ENCODE measurements at regions not wholly inside any gene's neighbourhood (a gene's known extent, or its start where the extent isn't known, plus 50 kb on each side); places are given as distances from the start of the nearest gene placed in this dataset.

DNA sequence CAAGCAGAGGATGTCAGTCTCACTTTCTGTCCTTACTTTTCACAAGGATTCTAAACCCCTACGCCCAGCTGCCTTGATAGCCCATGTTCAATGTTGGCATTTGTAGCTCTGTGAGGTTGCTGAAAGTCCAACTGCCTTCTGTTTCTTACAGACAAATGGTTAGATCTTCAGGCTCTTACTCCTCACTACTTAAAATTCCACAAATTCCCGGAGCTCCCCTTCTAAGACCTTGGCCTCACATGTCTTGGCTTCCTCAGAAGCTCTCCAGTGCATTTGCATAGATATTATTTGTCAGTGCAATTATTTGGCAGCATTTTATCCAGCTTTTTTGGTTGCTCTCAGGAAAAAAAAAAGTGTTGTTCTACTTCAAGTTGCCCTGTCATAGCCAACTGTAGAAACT lies 453.7 kb upstream of the CELF4 start:
- Histone ChIP-seq H3K27ac (ENCODE audit: low read length) (no peak overlapping the region), H3K4me1 (ENCODE audit: control insufficient read depth in 1 of 2, extremely low read depth in 1 of 2, insufficient read depth in 2 of 2, low read length in 2 of 2) (no peaks in the 10 kb centered on the region), H3K27me3 (replicated peaks in 1 of 2; ENCODE audit: control insufficient read depth in 2 of 2, extremely low read depth in 1 of 2, insufficient read depth in 2 of 2, low read length in 1 of 2) (no peaks in the 10 kb centered on the region), H3K36me3 (ENCODE audit: control insufficient read depth in 2 of 2, extremely low read depth in 1 of 2, insufficient read depth in 1 of 2, low read length in 1 of 2) (no peaks in the 10 kb centered on the region), H3K9me3 (no peaks in the 10 kb centered on the region), H3K4me3 (ENCODE audit: control insufficient read depth in 1 of 2, extremely low read depth in 1 of 2, low read length in 1 of 2) (no peak overlapping the region)
- ChIA-PET CTCF (no interaction called here), POLR2A (no interaction called here)
- no peak for DNase-seq
- no peak for ATAC-seq (replicated peaks in 1 of 4)
- no peaks in the 10 kb centered on the region for H3K27me3 Mint-ChIP-seq
- no peaks in the 10 kb centered on the region for H3K4me1 Mint-ChIP-seq
- H3K4me3 Mint-ChIP-seq, result no peak overlapping the region
- no peaks in the 10 kb centered on the region for H3K36me3 Mint-ChIP-seq
- no CpG with 5 or more reads among the region's 2 CpGs for WGBS (ENCODE audit: insufficient coverage)
- H3K27ac Mint-ChIP-seq, result no peak overlapping the region
- peaks cover 12 to 16% (median 14%) of the 10 kb centered on the region in 3 donors for H3K9me3 Mint-ChIP-seq

DNA sequence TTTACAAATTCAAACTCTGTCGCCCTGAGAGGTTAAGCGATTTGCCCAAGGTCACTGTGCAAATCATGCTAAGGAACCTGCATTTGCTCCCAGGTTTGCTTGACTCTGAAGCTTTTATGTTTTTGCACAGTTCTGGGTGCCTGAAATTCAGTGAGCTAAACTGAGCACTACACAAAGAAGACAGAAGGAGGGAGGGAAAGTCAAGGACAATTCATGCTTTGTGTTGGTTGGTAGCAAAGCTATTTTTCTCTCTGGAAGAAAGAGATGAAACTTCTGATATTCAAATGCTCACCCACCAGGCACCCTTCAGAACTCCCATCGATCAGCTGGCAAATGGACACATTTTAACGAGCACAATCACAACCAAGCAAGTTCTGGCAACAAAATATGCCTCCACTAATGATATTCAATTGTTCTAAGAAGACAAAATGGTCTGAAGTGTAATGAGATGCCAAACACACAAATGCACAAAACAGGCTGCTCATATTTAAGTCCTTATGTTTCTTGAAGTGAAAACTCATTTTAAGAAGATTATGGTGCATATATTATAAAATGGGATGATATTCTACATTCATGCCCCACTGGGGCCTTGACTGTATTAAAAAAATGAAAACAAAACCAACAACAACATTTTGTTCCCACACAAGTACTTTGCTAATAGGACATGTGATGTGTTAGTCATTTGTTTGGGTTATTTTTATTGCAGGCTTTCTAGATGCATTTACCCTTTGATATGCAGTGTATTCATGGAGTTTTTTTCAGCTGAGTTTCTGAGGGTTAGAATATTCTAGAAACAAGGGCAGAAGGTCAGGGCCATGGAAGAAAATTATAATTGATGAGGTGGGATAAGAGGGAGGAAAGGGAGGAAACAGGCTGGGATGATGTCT lies 445.6 kb upstream of the CELF4 start:
- H3K4me3 ChIP-seq (ENCODE audit: control insufficient read depth in 1 of 2, extremely low read depth in 1 of 2, low read length in 1 of 2), result no peak overlapping the region
- 72% methylated on average over 4 of the region's 4 CpGs for WGBS (ENCODE audit: insufficient coverage)

GRCh38 chr18:38010037-38010436 lies 444.4 kb upstream of the CELF4 start:
- POLR2A ChIA-PET, result no interaction called here
- Histone ChIP-seq H3K27me3 (replicated peaks in 1 of 2; ENCODE audit: control insufficient read depth in 2 of 2, extremely low read depth in 1 of 2, insufficient read depth in 2 of 2, low read length in 1 of 2) (no peaks in the 10 kb centered on the region), H3K9me3 (no peaks in the 10 kb centered on the region), H3K4me3 (ENCODE audit: control insufficient read depth in 1 of 2, extremely low read depth in 1 of 2, low read length in 1 of 2) (no peak overlapping the region), H3K36me3 (ENCODE audit: control insufficient read depth in 2 of 2, extremely low read depth in 1 of 2, insufficient read depth in 1 of 2, low read length in 1 of 2) (no peaks in the 10 kb centered on the region), H3K27ac (ENCODE audit: low read length) (no peak overlapping the region), H3K4me1 (ENCODE audit: control insufficient read depth in 1 of 2, extremely low read depth in 1 of 2, insufficient read depth in 2 of 2, low read length in 2 of 2) (no peaks in the 10 kb centered on the region)
- DNase-seq, result no peak
- Mint-ChIP-seq H3K36me3 (no peaks in the 10 kb centered on the region), H3K27ac (no peak overlapping the region), H3K4me3 (no peak overlapping the region), H3K4me1 (no peaks in the 10 kb centered on the region), H3K9me3 (peaks cover 3 to 12% (median 3%) of the 10 kb centered on the region in 3 donors), H3K27me3 (no peaks in the 10 kb centered on the region)
- CTCF ChIA-PET, result no interaction called here
- no CpG with 5 or more reads among the region's 2 CpGs for WGBS (ENCODE audit: insufficient coverage)
- no peak for ATAC-seq (replicated peaks in 1 of 4)

More for the DNA sequence above, 445.6 kb upstream of the CELF4 start:
- CTCF ChIA-PET, result no interaction called here
- Mint-ChIP-seq H3K36me3 (no peaks in the 10 kb centered on the region), H3K4me3 (no peak overlapping the region), H3K9me3 (peaks cover 10 to 16% (median 11%) of the 10 kb centered on the region in 3 donors), H3K27me3 (no peaks in the 10 kb centered on the region), H3K27ac (no peak overlapping the region), H3K4me1 (no peaks in the 10 kb centered on the region)
- Histone ChIP-seq H3K27ac (ENCODE audit: low read length) (no peak overlapping the region), H3K27me3 (replicated peaks in 1 of 2; ENCODE audit: control insufficient read depth in 2 of 2, extremely low read depth in 1 of 2, insufficient read depth in 2 of 2, low read length in 1 of 2) (no peaks in the 10 kb centered on the region), H3K4me1 (ENCODE audit: control insufficient read depth in 1 of 2, extremely low read depth in 1 of 2, insufficient read depth in 2 of 2, low read length in 2 of 2) (no peaks in the 10 kb centered on the region), H3K9me3 (no peaks in the 10 kb centered on the region), H3K36me3 (ENCODE audit: control insufficient read depth in 2 of 2, extremely low read depth in 1 of 2, insufficient read depth in 1 of 2, low read length in 1 of 2) (no peaks in the 10 kb centered on the region)
- no peak for ATAC-seq (replicated peaks in 1 of 4)
- POLR2A ChIA-PET, result no interaction called here
- DNase-seq, result no peak

- H3K27me3 Mint-ChIP-seq, result no peaks in the 10 kb centered on the region
- no peak overlapping the region for H3K27ac Mint-ChIP-seq
- Histone ChIP-seq H3K36me3 (ENCODE audit: control insufficient read depth in 2 of 2, extremely low read depth in 1 of 2, insufficient read depth in 1 of 2, low read length in 1 of 2) (no peaks in the 10 kb centered on the region), H3K4me3 (ENCODE audit: control insufficient read depth in 1 of 2, extremely low read depth in 1 of 2, low read length in 1 of 2) (no peak overlapping the region), H3K27ac (ENCODE audit: low read length) (no peak overlapping the region), H3K27me3 (replicated peaks in 1 of 2; ENCODE audit: control insufficient read depth in 2 of 2, extremely low read depth in 1 of 2, insufficient read depth in 2 of 2, low read length in 1 of 2) (no peaks in the 10 kb centered on the region), H3K9me3 (no peaks in the 10 kb centered on the region), H3K4me1 (ENCODE audit: control insufficient read depth in 1 of 2, extremely low read depth in 1 of 2, insufficient read depth in 2 of 2, low read length in 2 of 2) (no peaks in the 10 kb centered on the region)
- WGBS (ENCODE audit: insufficient coverage), result no CpG with 5 or more reads among the region's 1 CpG
- ChIA-PET CTCF (interaction anchor here in 1 of 2 donors (0.5 kb wide), 1 partner anchor 14 kb away, joined by 5 read pairs; no protein-coding TSS in a partner anchor), POLR2A (no interaction called here)
- peaks cover 3 to 11% (median 3%) of the 10 kb centered on the region in 3 donors for H3K9me3 Mint-ChIP-seq
- H3K4me3 Mint-ChIP-seq, result no peak overlapping the region
- H3K4me1 Mint-ChIP-seq, result no peaks in the 10 kb centered on the region
- DNase-seq, result no peak
- no peak for ATAC-seq (replicated peaks in 1 of 4)
- no peaks in the 10 kb centered on the region for H3K36me3 Mint-ChIP-seq
These were observed 443.7 kb upstream of the CELF4 start for GRCh38 chr18:38009320-38009719.

- no peak overlapping the region for H3K4me3 ChIP-seq (ENCODE audit: control insufficient read depth in 1 of 2, extremely low read depth in 1 of 2, low read length in 1 of 2)
- ATAC-seq (replicated peaks in 1 of 4) (no peak), DNase-seq (no peak)
- Mint-ChIP-seq H3K36me3 (no peaks in the 10 kb centered on the region), H3K4me1 (no peaks in the 10 kb centered on the region), H3K9me3 (peaks cover 3 to 14% (median 3%) of the 10 kb centered on the region in 3 donors), H3K27me3 (no peaks in the 10 kb centered on the region), H3K4me3 (no peak overlapping the region), H3K27ac (no peak overlapping the region)
- CTCF ChIA-PET, result no interaction called here
- H3K9me3 ChIP-seq, result no peaks in the 10 kb centered on the region
- no peaks in the 10 kb centered on the region for H3K36me3 ChIP-seq (ENCODE audit: control insufficient read depth in 2 of 2, extremely low read depth in 1 of 2, insufficient read depth in 1 of 2, low read length in 1 of 2)
- H3K27ac ChIP-seq (ENCODE audit: low read length), result no peak overlapping the region
- H3K27me3 ChIP-seq (replicated peaks in 1 of 2; ENCODE audit: control insufficient read depth in 2 of 2, extremely low read depth in 1 of 2, insufficient read depth in 2 of 2, low read length in 1 of 2), result no peaks in the 10 kb centered on the region
- POLR2A ChIA-PET, result no interaction called here
- no peaks in the 10 kb centered on the region for H3K4me1 ChIP-seq (ENCODE audit: control insufficient read depth in 1 of 2, extremely low read depth in 1 of 2, insufficient read depth in 2 of 2, low read length in 2 of 2)
- 95% methylated on average over 3 of the region's 6 CpGs for WGBS (ENCODE audit: insufficient coverage)
These were observed 442.2 kb upstream of the CELF4 start for GRCh38 chr18:38007676-38008330.

GRCh38 chr18:38007026-38007425 lies 441.4 kb upstream of the CELF4 start:
- H3K4me1 Mint-ChIP-seq, result no peaks in the 10 kb centered on the region
- peaks cover 3 to 12% (median 3%) of the 10 kb centered on the region in 3 donors for H3K9me3 Mint-ChIP-seq

More at GRCh38 chr18:38007026-38007425, 441.4 kb upstream of the CELF4 start:
- Histone ChIP-seq H3K36me3 (ENCODE audit: control insufficient read depth in 2 of 2, extremely low read depth in 1 of 2, insufficient read depth in 1 of 2, low read length in 1 of 2) (no peaks in the 10 kb centered on the region), H3K27ac (ENCODE audit: low read length) (no peak overlapping the region), H3K27me3 (replicated peaks in 1 of 2; ENCODE audit: control insufficient read depth in 2 of 2, extremely low read depth in 1 of 2, insufficient read depth in 2 of 2, low read length in 1 of 2) (no peaks in the 10 kb centered on the region), H3K4me3 (ENCODE audit: control insufficient read depth in 1 of 2, extremely low read depth in 1 of 2, low read length in 1 of 2) (no peak overlapping the region), H3K9me3 (no peaks in the 10 kb centered on the region), H3K4me1 (ENCODE audit: control insufficient read depth in 1 of 2, extremely low read depth in 1 of 2, insufficient read depth in 2 of 2, low read length in 2 of 2) (no peaks in the 10 kb centered on the region)
- ATAC-seq (replicated peaks in 1 of 4), result no peak
- no peak for DNase-seq
- no peak overlapping the region for H3K4me3 Mint-ChIP-seq
- H3K27me3 Mint-ChIP-seq, result no peaks in the 10 kb centered on the region
- POLR2A ChIA-PET, result no interaction called here
- H3K27ac Mint-ChIP-seq, result no peak overlapping the region
- CTCF ChIA-PET, result no interaction called here
- no peaks in the 10 kb centered on the region for H3K36me3 Mint-ChIP-seq

Data from T-cell (primary cell).